ENCODE measurements at regions not wholly inside any gene's neighbourhood (a gene's known extent, or its start where the extent isn't known, plus 50 kb on each side); places are given as distances from the start of the nearest gene placed in this dataset.

DNA sequence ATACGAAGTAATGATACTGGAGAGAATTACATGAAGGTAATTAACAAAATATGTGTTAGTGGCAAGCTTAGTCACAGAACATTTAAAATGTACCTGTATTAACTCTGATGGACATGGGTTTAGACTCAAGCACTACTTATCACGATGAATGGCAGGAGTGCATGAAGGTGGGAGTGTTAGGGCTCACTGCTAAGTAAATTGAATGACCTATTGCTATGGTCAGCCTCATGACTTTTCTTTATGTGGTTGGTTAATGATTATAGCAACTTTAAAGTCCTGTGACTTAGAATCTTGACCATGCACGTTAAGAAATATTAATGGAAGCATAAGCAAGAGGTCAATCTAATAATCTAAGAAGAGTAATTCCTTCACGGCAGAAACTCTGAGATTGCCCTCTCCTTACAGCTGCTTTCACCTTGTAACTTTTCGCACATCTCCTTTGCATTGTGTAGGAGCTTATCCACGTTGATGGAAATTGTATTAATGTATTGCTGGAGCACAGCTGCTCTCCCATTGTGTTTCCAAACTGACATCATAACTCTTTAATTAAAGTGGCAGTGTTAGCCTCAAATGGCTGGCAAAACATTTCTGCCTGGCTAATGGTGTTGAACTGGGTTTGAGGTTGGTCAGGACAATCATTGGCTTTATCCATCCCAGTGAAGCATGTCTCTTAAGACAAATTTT lies 114.5 kb downstream of the RXFP2 start:
- TF ChIP-seq CTCF (IDR thresholded peaks at IDR 0.05): no peak
- DNase-seq (ENCODE audit: low spot score): no peak
- ATAC-seq (ENCODE audit: low FRiP score): no peak

DNA sequence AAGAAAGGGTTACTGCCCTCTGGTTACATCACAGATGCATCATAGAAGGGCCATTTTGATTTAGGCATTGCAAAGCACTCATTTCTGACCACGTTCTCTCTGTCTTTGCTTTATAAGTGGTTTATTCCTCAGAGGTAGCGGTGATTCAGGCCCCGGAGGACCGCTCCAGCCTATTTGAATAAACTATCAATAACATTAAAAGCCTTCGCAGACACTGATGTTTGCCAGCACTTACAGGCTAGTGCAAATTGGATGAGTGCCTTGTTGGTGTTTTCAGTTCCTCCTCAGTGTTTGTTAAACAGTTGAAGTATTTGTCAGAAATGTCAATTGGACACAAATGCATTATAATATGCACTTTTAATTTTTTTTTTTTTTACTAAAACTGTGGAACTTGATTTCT lies 120.2 kb downstream of the RXFP2 start:
- TF ChIP-seq CTCF (IDR thresholded peaks at IDR 0.05): no peak
- DNase-seq (ENCODE audit: low spot score): no peak
- peak; percentile 41 for ATAC-seq (ENCODE audit: low FRiP score)

GRCh38 chr13:31860002-31860401 lies 120.7 kb downstream of the RXFP2 start:
- no peak for ATAC-seq (ENCODE audit: low FRiP score)
- no peak for TF ChIP-seq CTCF (IDR thresholded peaks at IDR 0.05)
- DNase-seq (ENCODE audit: low spot score): no peak

- DNase-seq (ENCODE audit: low spot score) (no peak), ATAC-seq (ENCODE audit: low FRiP score) (no peak)
- no peak for TF ChIP-seq CTCF (IDR thresholded peaks at IDR 0.05)
Observed at GRCh38 chr13:31862828-31863227, 123.5 kb downstream of the RXFP2 start.

GRCh38 chr13:31864307-31864706 lies 125.0 kb downstream of the RXFP2 start:
- no peak for TF ChIP-seq CTCF (IDR thresholded peaks at IDR 0.05)
- DNase-seq (ENCODE audit: low spot score) (no peak), ATAC-seq (ENCODE audit: low FRiP score) (no peak)

DNA sequence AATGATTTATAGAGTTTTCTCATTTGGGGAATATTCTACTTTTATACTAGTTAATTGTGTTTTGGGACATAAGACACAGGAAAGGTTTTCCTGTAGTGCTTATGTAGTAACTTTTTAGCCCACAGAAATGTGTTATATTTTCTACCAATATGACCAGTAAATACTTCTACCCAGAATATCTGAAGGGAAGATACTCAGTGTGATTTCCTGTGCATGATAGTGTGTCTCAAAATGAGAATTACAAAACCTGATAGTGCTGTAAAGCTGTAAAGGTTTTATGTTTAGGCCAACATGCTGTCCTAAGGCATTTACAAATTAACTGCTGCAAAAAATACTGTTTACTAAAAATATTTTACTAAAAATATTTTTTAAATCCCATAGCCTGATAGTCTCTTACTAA lies 126.8 kb downstream of the RXFP2 start:
- DNase-seq (ENCODE audit: low spot score) (no peak), ATAC-seq (ENCODE audit: low FRiP score) (no peak)
- TF ChIP-seq CTCF (IDR thresholded peaks at IDR 0.05): no peak

DNA sequence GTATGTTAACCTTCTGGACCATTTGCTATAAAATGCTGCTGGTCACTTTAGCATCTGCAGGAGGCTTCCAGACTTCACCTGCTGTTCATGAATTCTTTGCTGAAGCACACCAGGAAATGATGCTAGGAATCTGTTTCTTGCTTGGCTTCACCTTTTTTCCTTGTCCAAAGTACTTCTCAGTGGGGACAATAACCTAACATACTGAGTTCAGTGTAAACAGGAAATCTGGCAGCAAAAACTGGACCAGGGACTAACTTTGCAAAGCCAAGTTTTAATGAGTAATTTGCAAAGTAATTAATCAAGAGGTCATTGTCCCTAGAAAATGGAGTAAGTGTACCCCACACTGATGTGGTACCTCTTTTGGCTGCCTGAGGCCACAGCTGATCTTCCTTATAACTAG lies 128.4 kb downstream of the RXFP2 start:
- no peak for ATAC-seq (ENCODE audit: low FRiP score)
- TF ChIP-seq CTCF (IDR thresholded peaks at IDR 0.05): no peak
- DNase-seq (ENCODE audit: low spot score): no peak

All from omental fat pad (tissue), 3 donors.